ENCODE measurements at regions not wholly inside any gene's neighbourhood (a gene's known extent, or its start where the extent isn't known, plus 50 kb on each side); places are given as distances from the start of the nearest gene placed in this dataset.
"Not testable (repeated sequence)": the region's sequence is repeated elsewhere in the genome, so short reads cannot be mapped to it uniquely, and the experiment has no call there.

- H3K27me3 ChIP-seq, result no peaks in the 10 kb centered on the region
- H3K4me1 ChIP-seq (ENCODE audit: low read depth), result no peaks in the 10 kb centered on the region
- no peak overlapping the region for H3K27ac ChIP-seq
- no peaks in the 10 kb centered on the region for H3K36me3 ChIP-seq
- no peak for DNase-seq (ENCODE audit: low read depth in 1 of 2, low spot score in 1 of 2)
- H3K9me3 ChIP-seq (ENCODE audit: low read depth), result no peaks in the 10 kb centered on the region
- TF ChIP-seq CTCF (IDR thresholded peaks at IDR 0.05; ENCODE audit: low read depth, low read length), result no peak
- H3K4me3 ChIP-seq, result no peak overlapping the region
Observed at GRCh38 chr20:41733151-41733550, 115.0 kb upstream of the CHD6 start.

DNA sequence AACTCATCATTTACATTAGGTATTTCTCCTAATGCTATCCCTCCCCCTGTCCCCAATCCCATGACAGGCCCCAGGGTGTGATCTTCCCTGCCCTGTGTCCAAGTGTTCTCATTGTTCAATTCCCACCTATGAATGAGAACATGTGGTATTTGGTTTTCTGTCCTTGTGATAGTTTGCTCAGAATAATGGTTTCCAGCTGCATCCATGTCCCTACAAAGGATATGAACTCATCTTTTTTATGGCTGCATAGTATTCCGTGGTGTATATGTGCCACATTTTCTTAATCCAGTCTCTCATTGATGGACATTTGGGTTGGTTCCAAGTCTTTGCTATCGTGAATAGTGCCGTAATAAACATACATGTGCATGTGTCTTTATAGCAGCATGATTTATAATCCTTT is 113.0 kb upstream of the CHD6 start:
- H3K27me3 ChIP-seq; H3K27ac ChIP-seq; DNase-seq (ENCODE audit: low read depth in 1 of 2, low spot score in 1 of 2); H3K4me1 ChIP-seq (ENCODE audit: low read depth); H3K9me3 ChIP-seq (ENCODE audit: low read depth); H3K4me3 ChIP-seq; H3K36me3 ChIP-seq: not testable (repeated sequence)

GRCh38 chr20:41727681-41728080 is 109.5 kb upstream of the CHD6 start:
- H3K27me3 ChIP-seq; H3K9me3 ChIP-seq (ENCODE audit: low read depth); H3K4me1 ChIP-seq (ENCODE audit: low read depth); H3K36me3 ChIP-seq; H3K4me3 ChIP-seq; H3K27ac ChIP-seq; DNase-seq (ENCODE audit: low read depth in 1 of 2, low spot score in 1 of 2): not testable (repeated sequence)

DNA sequence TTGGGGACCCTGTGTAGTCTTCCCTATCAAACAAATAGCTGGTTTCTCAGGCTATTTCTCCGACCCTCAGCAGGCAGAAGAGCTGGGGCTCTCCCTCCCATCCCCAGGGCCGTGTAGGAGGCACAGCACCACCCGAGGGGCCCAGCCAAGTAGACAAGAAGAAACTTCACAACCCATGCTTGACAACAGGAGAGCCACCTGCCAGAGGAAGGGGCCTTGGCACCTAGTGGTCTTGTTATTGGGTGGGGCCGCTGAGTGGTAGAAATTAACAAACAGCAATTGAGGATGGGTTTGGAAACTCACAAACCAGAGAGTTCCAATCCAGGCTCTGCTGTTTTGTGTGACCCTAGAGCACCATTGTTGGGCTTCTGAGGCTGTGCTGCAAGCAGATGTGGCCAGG is 108.5 kb upstream of the CHD6 start:
- H3K9me3 ChIP-seq (ENCODE audit: low read depth), result no peaks in the 10 kb centered on the region
- TF ChIP-seq CTCF (IDR thresholded peaks at IDR 0.05; ENCODE audit: low read depth, low read length), result no peak
- H3K4me1 ChIP-seq (ENCODE audit: low read depth), result no peaks in the 10 kb centered on the region
- H3K36me3 ChIP-seq, result no peaks in the 10 kb centered on the region
- H3K27ac ChIP-seq, result no peak overlapping the region
- no peak for DNase-seq (ENCODE audit: low read depth in 1 of 2, low spot score in 1 of 2)
- H3K27me3 ChIP-seq, result no peaks in the 10 kb centered on the region
- no peak overlapping the region for H3K4me3 ChIP-seq

- no peaks in the 10 kb centered on the region for H3K9me3 ChIP-seq (ENCODE audit: low read depth)
- H3K27me3 ChIP-seq, result no peaks in the 10 kb centered on the region
- no peaks in the 10 kb centered on the region for H3K4me1 ChIP-seq (ENCODE audit: low read depth)
- no peak overlapping the region for H3K27ac ChIP-seq
- no peak for DNase-seq (ENCODE audit: low read depth in 1 of 2, low spot score in 1 of 2)
- no peak for TF ChIP-seq CTCF (IDR thresholded peaks at IDR 0.05; ENCODE audit: low read depth, low read length)
- no peaks in the 10 kb centered on the region for H3K36me3 ChIP-seq
- H3K4me3 ChIP-seq, result no peak overlapping the region
Observed at GRCh38 chr20:41719151-41719550, 101.0 kb upstream of the CHD6 start.

DNA sequence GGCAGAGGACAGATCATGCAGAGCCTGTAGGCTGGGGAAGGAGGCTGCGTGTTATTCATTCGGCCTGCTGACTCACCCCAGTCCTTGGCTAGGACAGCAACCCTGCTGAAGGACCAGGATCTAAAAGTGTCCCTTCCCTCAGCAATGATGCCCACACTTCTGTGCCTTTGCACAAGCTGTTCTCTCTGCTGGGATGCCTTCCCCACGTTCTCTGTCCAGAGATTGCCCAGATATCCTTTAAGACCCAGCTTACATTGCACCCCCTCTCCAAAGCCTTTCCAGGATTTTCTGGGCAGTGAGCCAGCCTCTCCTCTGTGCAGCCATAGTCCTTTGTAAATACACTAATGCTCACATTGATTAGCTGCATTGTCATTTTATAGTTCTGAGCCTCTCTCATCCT is 99.3 kb upstream of the CHD6 start:
- H3K9me3 ChIP-seq (ENCODE audit: low read depth), result no peaks in the 10 kb centered on the region
- peak in 1 of 2 donors; percentile 44 for DNase-seq (ENCODE audit: low read depth in 1 of 2, low spot score in 1 of 2)
- H3K36me3 ChIP-seq, result no peaks in the 10 kb centered on the region
- H3K4me1 ChIP-seq (ENCODE audit: low read depth), result no peaks in the 10 kb centered on the region
- H3K27ac ChIP-seq, result no peak overlapping the region
- H3K27me3 ChIP-seq, result no peaks in the 10 kb centered on the region
- no peak overlapping the region for H3K4me3 ChIP-seq
- no peak for TF ChIP-seq CTCF (IDR thresholded peaks at IDR 0.05; ENCODE audit: low read depth, low read length)

DNA sequence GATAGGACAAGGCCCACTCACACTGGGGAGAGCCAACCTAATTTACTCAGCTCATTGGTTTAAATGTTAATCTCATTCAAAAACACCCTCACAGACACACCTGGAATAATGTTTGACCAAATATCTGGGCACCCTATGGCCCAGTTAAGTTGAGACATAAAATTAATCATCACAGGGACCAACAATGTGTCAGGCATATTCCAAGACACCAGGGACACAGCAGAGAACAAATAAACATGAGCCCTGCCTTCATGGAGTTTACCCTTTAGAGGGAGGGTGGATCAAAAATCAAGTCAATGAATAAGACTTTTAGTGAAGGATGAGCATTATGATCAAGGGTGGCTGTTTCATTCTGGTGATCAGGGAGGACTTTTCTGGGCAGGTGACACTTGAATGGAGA is 98.7 kb upstream of the CHD6 start:
- no peak overlapping the region for H3K27ac ChIP-seq
- no peak overlapping the region for H3K4me3 ChIP-seq

More for the DNA sequence above, 98.7 kb upstream of the CHD6 start:
- no peaks in the 10 kb centered on the region for H3K4me1 ChIP-seq (ENCODE audit: low read depth)
- TF ChIP-seq CTCF (IDR thresholded peaks at IDR 0.05; ENCODE audit: low read depth, low read length), result no peak
- no peaks in the 10 kb centered on the region for H3K36me3 ChIP-seq
- H3K27me3 ChIP-seq, result no peaks in the 10 kb centered on the region
- DNase-seq (ENCODE audit: low read depth in 1 of 2, low spot score in 1 of 2), result no peak
- H3K9me3 ChIP-seq (ENCODE audit: low read depth), result no peaks in the 10 kb centered on the region

Measured in cardiac muscle cell (in vitro differentiated cells and primary cell).